ENCODE measurements at regions not wholly inside any gene's neighbourhood (a gene's known extent, or its start where the extent isn't known, plus 50 kb on each side); places are given as distances from the start of the nearest gene placed in this dataset.

DNA sequence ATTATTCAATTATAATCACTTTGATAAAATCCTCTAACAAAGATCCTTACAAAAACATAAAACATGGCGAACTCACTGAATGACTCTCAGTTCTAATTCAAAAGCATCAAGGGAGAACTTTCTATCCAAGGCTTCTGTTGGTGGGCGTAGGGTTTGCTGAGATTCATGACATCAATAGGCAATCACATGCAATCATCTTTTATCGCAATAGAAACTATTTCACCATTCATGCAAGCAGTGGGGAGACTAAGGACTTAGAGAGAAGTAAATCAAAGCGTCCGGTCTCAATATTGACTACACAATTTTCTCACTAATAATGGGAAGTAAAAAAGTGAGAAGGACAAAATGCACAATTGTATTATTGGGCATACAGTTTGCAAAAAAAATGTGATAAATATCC is 168.7 kb downstream of the SCG2 start:
- TF ChIP-seq, protein P1, sequence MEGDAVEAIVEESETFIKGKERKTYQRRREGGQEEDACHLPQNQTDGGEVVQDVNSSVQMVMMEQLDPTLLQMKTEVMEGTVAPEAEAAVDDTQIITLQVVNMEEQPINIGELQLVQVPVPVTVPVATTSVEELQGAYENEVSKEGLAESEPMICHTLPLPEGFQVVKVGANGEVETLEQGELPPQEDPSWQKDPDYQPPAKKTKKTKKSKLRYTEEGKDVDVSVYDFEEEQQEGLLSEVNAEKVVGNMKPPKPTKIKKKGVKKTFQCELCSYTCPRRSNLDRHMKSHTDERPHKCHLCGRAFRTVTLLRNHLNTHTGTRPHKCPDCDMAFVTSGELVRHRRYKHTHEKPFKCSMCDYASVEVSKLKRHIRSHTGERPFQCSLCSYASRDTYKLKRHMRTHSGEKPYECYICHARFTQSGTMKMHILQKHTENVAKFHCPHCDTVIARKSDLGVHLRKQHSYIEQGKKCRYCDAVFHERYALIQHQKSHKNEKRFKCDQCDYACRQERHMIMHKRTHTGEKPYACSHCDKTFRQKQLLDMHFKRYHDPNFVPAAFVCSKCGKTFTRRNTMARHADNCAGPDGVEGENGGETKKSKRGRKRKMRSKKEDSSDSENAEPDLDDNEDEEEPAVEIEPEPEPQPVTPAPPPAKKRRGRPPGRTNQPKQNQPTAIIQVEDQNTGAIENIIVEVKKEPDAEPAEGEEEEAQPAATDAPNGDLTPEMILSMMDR (conservative IDR thresholded peaks at IDR 0.05 in 1 of 2, IDR thresholded peaks at IDR 0.05 in 1 of 2; ENCODE audit: low read depth in 1 of 2, low read length in 2 of 2): no peak
- no peak for TF ChIP-seq EZH2 (IDR thresholded peaks at IDR 0.05; ENCODE audit: low read length, missing control alignments)

Data from fibroblast of lung (primary cell).